Erythroblast (primary cell): ENCODE measurements at regions not wholly inside any gene's neighbourhood (a gene's known extent, or its start where the extent isn't known, plus 50 kb on each side); places are given as distances from the start of the nearest gene placed in this dataset.

Source experiments
- DNase-seq, 2 experiments: peaks; one replicate each; lab custom pipeline; 2025; lab: John Stamatoyannopoulos, UW
- GATA1 ChIP-seq: IDR thresholded peaks from 2 replicates; pipeline ENCODE4 v1.6.1; 2011; ENCODE audit warnings: low read depth, mild to moderate bottlenecking, control low read depth, low read length, moderate library complexity
- POLR2A ChIP-seq: IDR thresholded peaks from 2 replicates; pipeline ENCODE4 v1.6.1; 2011; ENCODE audit warnings: mild to moderate bottlenecking, low read length

GRCh38 chr6:165826487-165827189 is 163.6 kb upstream of the PDE10A start:
- no peak for DNase-seq
- TF ChIP-seq GATA1 (no peak), POLR2A (no peak)

GRCh38 chr6:165825256-165825815 is 162.3 kb upstream of the PDE10A start:
- no peak for DNase-seq
- no peak for TF ChIP-seq POLR2A
- no peak for TF ChIP-seq GATA1

GRCh38 chr6:165823609-165824326 is 160.7 kb upstream of the PDE10A start:
- TF ChIP-seq GATA1: no peak
- no peak for TF ChIP-seq POLR2A
- DNase-seq: no peak

- DNase-seq: no peak
- TF ChIP-seq POLR2A: no peak
- no peak for TF ChIP-seq GATA1
Observed at GRCh38 chr6:165822501-165822900, 159.5 kb upstream of the PDE10A start.

- no peak for DNase-seq
- no peak for TF ChIP-seq GATA1
- TF ChIP-seq POLR2A: no peak
Observed at GRCh38 chr6:165821754-165822153, 158.7 kb upstream of the PDE10A start.

- DNase-seq: no peak
- TF ChIP-seq GATA1 (no peak), POLR2A (no peak)
Observed at GRCh38 chr6:165820934-165821333, 157.9 kb upstream of the PDE10A start.

- no peak for DNase-seq
- no peak for TF ChIP-seq POLR2A
Observed at GRCh38 chr6:165820407-165820806, 157.4 kb upstream of the PDE10A start.

- TF ChIP-seq POLR2A (no peak), GATA1 (no peak)
- no peak for DNase-seq
Observed at GRCh38 chr6:165819394-165819793, 156.4 kb upstream of the PDE10A start.

- no peak for TF ChIP-seq GATA1
- no peak for TF ChIP-seq POLR2A
- DNase-seq: no peak
Observed at GRCh38 chr6:165818200-165818599, 155.2 kb upstream of the PDE10A start.

- DNase-seq: no peak
- TF ChIP-seq POLR2A: no peak
- TF ChIP-seq GATA1: no peak
Observed at GRCh38 chr6:165817771-165818170, 154.7 kb upstream of the PDE10A start.

GRCh38 chr6:165817148-165817547 is 154.1 kb upstream of the PDE10A start:
- TF ChIP-seq POLR2A (no peak), GATA1 (no peak)
- no peak for DNase-seq

GRCh38 chr6:165814679-165815078 is 151.6 kb upstream of the PDE10A start:
- DNase-seq: no peak
- TF ChIP-seq GATA1 (no peak), POLR2A (no peak)

- TF ChIP-seq POLR2A (no peak), GATA1 (no peak)
Observed at GRCh38 chr6:165811512-165811911, 148.5 kb upstream of the PDE10A start.

GRCh38 chr6:165808021-165808420 is 145.0 kb upstream of the PDE10A start:
- DNase-seq: no peak
- TF ChIP-seq POLR2A (no peak), GATA1 (no peak)

More at GRCh38 chr6:165811512-165811911, 148.5 kb upstream of the PDE10A start:
- DNase-seq: no peak
